ENCODE measurements at regions not wholly inside any gene's neighbourhood (a gene's known extent, or its start where the extent isn't known, plus 50 kb on each side); places are given as distances from the start of the nearest gene placed in this dataset.

DNA sequence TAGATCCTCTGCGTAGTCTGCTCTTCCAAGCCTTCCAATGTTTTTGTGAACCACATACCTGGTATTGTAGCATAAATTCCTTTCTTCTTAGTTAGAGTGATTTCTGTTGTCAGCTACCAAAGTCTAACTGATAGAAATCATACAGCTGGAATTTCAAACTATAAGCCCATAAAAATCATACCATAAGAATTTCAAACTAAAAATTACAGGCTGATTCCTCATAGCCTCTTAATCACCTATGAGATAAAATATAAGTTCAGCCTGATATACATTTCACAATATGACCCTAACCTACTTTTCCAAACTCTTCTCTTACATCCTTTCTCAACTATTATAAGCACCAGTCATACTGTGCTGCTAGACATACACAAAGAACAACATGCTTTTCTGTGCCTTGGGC, 64.8 kb downstream of the PTHLH start:
- intact Hi-C loops (cut with micrococcal nuclease), result no loop called here
- TF ChIP-seq, protein P1, sequence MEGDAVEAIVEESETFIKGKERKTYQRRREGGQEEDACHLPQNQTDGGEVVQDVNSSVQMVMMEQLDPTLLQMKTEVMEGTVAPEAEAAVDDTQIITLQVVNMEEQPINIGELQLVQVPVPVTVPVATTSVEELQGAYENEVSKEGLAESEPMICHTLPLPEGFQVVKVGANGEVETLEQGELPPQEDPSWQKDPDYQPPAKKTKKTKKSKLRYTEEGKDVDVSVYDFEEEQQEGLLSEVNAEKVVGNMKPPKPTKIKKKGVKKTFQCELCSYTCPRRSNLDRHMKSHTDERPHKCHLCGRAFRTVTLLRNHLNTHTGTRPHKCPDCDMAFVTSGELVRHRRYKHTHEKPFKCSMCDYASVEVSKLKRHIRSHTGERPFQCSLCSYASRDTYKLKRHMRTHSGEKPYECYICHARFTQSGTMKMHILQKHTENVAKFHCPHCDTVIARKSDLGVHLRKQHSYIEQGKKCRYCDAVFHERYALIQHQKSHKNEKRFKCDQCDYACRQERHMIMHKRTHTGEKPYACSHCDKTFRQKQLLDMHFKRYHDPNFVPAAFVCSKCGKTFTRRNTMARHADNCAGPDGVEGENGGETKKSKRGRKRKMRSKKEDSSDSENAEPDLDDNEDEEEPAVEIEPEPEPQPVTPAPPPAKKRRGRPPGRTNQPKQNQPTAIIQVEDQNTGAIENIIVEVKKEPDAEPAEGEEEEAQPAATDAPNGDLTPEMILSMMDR (IDR thresholded peaks at IDR 0.05), result no peak
- POLR2A ChIA-PET, result no interaction called here
- Mint-ChIP-seq H3K27me3 (no peaks in the 10 kb centered on the region), H3K36me3 (ENCODE audit: low read depth) (no peaks in the 10 kb centered on the region), H3K4me3 (no peak overlapping the region), H3K9me3 (no peaks in the 10 kb centered on the region), H3K4me1 (no peaks in the 10 kb centered on the region), H3K27ac (no peak overlapping the region)
- ATAC-seq (ENCODE audit: low read depth) (no peak), DNase-seq (no peak)
- CTCF ChIA-PET, result no interaction called here

DNA sequence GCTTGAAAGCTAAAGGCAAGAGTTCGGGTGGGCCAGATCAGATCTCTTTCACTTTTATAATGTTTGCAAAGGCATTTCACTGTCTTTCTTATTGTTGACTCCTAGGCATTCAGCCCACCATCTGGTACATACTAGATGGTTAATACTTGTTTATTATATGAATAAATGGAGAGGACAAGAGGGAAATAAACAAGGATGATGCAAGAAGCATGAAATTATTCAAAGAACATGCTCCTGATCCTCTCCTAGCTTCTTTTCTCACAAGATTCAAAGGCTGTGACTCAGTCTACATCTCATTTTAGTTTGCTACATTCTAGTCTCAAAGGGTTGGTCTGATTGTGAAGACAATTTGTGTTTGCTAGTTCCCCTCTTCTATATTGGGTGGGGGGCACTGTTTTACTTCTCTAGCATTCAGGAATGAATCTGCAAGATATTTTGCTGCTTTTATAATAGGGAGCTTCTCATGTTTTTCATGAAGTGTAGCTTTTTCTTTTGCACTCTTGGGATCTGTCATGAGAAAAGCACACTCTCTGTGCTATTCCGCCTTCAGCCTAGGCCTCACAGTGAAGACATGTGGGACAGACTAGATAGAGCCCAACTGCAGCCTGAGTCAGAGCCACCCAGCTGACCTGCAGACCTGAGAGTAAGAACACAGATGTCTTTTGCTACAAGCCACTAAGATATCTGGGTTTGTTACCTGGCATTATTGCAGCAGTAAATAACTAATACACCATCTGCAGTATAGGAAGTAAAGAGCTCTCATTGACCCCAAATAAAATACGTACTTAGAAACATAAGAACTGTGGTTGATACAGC, 65.7 kb downstream of the PTHLH start:
- Mint-ChIP-seq H3K36me3 (ENCODE audit: low read depth) (no peaks in the 10 kb centered on the region), H3K9me3 (no peaks in the 10 kb centered on the region), H3K27ac (no peak overlapping the region), H3K4me1 (no peaks in the 10 kb centered on the region), H3K27me3 (no peaks in the 10 kb centered on the region), H3K4me3 (no peak overlapping the region)
- TF ChIP-seq, protein P1 (IDR thresholded peaks at IDR 0.05), result no peak
- no peak for ATAC-seq (ENCODE audit: low read depth)
- intact Hi-C loops (cut with micrococcal nuclease), result no loop called here
- POLR2A ChIA-PET, result no interaction called here
- CTCF ChIA-PET, result no interaction called here
- DNase-seq, result no peak

DNA sequence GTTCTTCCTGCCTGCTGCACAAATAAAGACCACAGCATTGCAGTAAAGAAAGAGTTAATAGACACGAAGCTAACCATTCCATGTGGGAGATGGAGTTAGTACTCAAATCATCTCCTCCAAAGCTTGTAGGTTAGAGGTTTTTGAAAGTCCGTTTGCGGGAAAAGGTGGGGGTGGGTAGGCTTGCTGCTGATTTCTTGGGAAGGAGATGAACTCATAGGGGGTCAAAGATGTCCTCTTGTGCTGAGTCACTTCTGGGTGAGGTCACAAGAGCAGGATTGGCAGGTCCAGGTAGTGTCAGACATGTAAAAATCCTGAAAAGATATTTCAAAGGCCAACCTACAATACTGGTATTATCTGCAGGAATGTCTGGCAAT, 66.4 kb downstream of the PTHLH start:
- ChIA-PET CTCF (no interaction called here), POLR2A (no interaction called here)
- no peak for ATAC-seq (ENCODE audit: low read depth)

DNA sequence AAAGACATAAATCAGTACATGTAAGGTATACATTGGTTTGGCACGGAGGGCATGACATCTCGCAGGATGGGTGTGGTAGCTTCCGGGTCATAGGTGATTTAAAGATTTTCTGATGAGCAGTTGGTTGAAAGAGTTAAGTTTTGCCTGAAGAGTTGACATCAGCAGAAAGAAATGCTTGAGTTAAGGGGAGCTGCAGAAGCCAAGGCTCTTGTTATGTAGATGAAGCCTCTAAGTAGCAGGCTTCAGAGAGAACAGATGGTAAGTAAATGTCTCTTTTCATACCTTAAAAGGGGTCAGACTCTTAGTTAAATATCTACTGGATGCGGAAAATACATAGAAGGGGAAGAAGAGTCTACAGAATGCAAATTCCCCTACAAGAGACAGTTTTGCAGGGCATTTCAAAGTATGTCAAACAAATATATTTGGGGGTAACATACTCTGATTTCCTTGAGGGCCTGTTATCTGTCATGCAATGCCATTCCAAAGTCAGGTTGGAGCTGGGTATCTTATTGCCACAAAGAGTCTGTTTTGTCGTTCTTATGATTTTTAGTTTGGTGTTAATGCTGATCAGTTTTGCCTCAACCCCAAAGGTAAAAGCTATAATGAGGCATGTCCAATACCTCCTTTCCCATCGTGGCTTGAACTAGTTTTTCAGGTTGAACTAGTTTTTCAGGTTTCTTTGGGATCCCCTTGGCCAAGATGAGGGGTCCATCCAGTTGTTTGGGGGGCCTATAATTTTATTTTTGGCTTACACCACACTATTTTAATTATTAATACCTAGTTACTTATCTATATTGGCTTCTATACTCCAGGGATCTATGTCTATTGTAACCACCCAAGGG, 67.0 kb downstream of the PTHLH start:
- Mint-ChIP-seq H3K27me3 (no peaks in the 10 kb centered on the region), H3K9me3 (no peaks in the 10 kb centered on the region), H3K4me1 (peaks cover 10% of the 10 kb centered on the region), H3K36me3 (ENCODE audit: low read depth) (no peaks in the 10 kb centered on the region), H3K4me3 (no peak overlapping the region), H3K27ac (no peak overlapping the region)
- no peak for ATAC-seq (ENCODE audit: low read depth)
- ChIA-PET POLR2A (no interaction called here), CTCF (no interaction called here)
- intact Hi-C loops (cut with micrococcal nuclease), result no loop called here
- TF ChIP-seq, protein P1 (IDR thresholded peaks at IDR 0.05), result no peak
- no peak for DNase-seq

More for the DNA sequence above, 66.4 kb downstream of the PTHLH start:
- H3K9me3 Mint-ChIP-seq, result no peaks in the 10 kb centered on the region
- no peaks in the 10 kb centered on the region for H3K27me3 Mint-ChIP-seq
- no peak overlapping the region for H3K4me3 Mint-ChIP-seq
- intact Hi-C loops (cut with micrococcal nuclease), result no loop called here
- peaks cover 6% of the 10 kb centered on the region for H3K4me1 Mint-ChIP-seq
- H3K27ac Mint-ChIP-seq, result no peak overlapping the region
- no peaks in the 10 kb centered on the region for H3K36me3 Mint-ChIP-seq (ENCODE audit: low read depth)
- TF ChIP-seq, protein P1 (IDR thresholded peaks at IDR 0.05), result no peak
- no peak for DNase-seq

DNA sequence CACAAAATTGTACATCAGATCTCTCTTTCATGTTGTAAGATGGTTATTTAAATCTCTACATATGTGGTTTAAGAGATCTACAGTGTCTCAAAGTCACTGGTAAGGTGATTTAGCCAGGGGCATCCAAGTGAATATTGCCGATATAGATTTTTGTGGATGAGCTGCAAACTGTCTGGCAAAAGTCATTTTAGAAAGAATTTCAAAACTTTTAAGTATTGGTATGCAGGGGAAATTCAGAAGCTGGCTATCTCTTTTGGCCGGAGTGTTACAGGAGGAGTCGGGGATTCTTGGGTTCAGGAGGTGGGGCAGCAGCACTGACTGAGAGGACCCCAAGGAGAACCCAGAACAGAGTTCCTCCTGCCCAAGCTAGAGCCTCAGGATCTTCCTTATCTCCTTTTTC, 69.9 kb downstream of the PTHLH start:
- ATAC-seq (ENCODE audit: low read depth) (no peak), DNase-seq (no peak)
- TF ChIP-seq, protein P1 (IDR thresholded peaks at IDR 0.05), result no peak
- CTCF ChIA-PET, result no interaction called here
- peaks cover 2% of the 10 kb centered on the region for H3K27me3 Mint-ChIP-seq
- no peaks in the 10 kb centered on the region for H3K9me3 Mint-ChIP-seq
- POLR2A ChIA-PET, result no interaction called here
- intact Hi-C loops (cut with micrococcal nuclease), result no loop called here
- H3K4me1 Mint-ChIP-seq, result peaks cover 12% of the 10 kb centered on the region
- H3K27ac Mint-ChIP-seq, result no peak overlapping the region
- no peaks in the 10 kb centered on the region for H3K36me3 Mint-ChIP-seq (ENCODE audit: low read depth)
- H3K4me3 Mint-ChIP-seq, result no peak overlapping the region
